ENCODE measurements at regions not wholly inside any gene's neighbourhood (a gene's known extent, or its start where the extent isn't known, plus 50 kb on each side); places are given as distances from the start of the nearest gene placed in this dataset.

DNA sequence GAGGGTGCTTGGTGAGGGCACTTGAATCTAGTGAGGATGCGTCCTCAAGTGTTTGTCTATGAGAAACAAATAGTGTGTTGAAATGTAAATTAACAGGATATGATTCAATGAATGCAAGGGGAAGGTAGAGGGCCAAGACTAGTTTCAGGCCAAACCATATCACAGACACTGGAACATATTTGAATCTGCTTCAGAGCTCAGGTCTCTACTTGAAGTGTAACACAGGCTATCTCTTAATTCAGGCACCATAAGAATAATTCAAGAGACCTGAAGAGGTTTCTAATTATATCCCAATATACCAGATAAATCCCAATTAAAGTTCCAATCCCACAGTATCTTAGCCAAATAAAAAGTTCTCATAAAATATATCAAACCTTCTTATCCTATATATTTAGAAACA is 146.5 kb upstream of the INTU start:
- TF ChIP-seq, protein P1, sequence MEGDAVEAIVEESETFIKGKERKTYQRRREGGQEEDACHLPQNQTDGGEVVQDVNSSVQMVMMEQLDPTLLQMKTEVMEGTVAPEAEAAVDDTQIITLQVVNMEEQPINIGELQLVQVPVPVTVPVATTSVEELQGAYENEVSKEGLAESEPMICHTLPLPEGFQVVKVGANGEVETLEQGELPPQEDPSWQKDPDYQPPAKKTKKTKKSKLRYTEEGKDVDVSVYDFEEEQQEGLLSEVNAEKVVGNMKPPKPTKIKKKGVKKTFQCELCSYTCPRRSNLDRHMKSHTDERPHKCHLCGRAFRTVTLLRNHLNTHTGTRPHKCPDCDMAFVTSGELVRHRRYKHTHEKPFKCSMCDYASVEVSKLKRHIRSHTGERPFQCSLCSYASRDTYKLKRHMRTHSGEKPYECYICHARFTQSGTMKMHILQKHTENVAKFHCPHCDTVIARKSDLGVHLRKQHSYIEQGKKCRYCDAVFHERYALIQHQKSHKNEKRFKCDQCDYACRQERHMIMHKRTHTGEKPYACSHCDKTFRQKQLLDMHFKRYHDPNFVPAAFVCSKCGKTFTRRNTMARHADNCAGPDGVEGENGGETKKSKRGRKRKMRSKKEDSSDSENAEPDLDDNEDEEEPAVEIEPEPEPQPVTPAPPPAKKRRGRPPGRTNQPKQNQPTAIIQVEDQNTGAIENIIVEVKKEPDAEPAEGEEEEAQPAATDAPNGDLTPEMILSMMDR (IDR thresholded peaks at IDR 0.05): no peak
- TF ChIP-seq SMAD3 (CRISPR knock-in tag; IDR thresholded peaks at IDR 0.05; ENCODE audit: borderline replicate concordance): no peak
- TF ChIP-seq, protein P2, sequence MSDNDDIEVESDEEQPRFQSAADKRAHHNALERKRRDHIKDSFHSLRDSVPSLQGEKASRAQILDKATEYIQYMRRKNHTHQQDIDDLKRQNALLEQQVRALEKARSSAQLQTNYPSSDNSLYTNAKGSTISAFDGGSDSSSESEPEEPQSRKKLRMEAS (CRISPR knock-in tag; IDR thresholded peaks at IDR 0.05): no peak
- TF ChIP-seq, protein P3, sequence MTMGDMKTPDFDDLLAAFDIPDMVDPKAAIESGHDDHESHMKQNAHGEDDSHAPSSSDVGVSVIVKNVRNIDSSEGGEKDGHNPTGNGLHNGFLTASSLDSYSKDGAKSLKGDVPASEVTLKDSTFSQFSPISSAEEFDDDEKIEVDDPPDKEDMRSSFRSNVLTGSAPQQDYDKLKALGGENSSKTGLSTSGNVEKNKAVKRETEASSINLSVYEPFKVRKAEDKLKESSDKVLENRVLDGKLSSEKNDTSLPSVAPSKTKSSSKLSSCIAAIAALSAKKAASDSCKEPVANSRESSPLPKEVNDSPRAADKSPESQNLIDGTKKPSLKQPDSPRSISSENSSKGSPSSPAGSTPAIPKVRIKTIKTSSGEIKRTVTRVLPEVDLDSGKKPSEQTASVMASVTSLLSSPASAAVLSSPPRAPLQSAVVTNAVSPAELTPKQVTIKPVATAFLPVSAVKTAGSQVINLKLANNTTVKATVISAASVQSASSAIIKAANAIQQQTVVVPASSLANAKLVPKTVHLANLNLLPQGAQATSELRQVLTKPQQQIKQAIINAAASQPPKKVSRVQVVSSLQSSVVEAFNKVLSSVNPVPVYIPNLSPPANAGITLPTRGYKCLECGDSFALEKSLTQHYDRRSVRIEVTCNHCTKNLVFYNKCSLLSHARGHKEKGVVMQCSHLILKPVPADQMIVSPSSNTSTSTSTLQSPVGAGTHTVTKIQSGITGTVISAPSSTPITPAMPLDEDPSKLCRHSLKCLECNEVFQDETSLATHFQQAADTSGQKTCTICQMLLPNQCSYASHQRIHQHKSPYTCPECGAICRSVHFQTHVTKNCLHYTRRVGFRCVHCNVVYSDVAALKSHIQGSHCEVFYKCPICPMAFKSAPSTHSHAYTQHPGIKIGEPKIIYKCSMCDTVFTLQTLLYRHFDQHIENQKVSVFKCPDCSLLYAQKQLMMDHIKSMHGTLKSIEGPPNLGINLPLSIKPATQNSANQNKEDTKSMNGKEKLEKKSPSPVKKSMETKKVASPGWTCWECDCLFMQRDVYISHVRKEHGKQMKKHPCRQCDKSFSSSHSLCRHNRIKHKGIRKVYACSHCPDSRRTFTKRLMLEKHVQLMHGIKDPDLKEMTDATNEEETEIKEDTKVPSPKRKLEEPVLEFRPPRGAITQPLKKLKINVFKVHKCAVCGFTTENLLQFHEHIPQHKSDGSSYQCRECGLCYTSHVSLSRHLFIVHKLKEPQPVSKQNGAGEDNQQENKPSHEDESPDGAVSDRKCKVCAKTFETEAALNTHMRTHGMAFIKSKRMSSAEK (CRISPR knock-in tag; IDR thresholded peaks at IDR 0.05; ENCODE audit: borderline replicate concordance): no peak
- TF ChIP-seq, protein P4, sequence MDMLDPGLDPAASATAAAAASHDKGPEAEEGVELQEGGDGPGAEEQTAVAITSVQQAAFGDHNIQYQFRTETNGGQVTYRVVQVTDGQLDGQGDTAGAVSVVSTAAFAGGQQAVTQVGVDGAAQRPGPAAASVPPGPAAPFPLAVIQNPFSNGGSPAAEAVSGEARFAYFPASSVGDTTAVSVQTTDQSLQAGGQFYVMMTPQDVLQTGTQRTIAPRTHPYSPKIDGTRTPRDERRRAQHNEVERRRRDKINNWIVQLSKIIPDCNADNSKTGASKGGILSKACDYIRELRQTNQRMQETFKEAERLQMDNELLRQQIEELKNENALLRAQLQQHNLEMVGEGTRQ (CRISPR knock-in tag; IDR thresholded peaks at IDR 0.05): no peak
- no peak for TF ChIP-seq NFYB (CRISPR knock-in tag; conservative IDR thresholded peaks at IDR 0.05; ENCODE audit: low read depth)
- TF ChIP-seq ZNF138 (CRISPR knock-in tag; conservative IDR thresholded peaks at IDR 0.05): no peak
- TF ChIP-seq, protein P5, sequence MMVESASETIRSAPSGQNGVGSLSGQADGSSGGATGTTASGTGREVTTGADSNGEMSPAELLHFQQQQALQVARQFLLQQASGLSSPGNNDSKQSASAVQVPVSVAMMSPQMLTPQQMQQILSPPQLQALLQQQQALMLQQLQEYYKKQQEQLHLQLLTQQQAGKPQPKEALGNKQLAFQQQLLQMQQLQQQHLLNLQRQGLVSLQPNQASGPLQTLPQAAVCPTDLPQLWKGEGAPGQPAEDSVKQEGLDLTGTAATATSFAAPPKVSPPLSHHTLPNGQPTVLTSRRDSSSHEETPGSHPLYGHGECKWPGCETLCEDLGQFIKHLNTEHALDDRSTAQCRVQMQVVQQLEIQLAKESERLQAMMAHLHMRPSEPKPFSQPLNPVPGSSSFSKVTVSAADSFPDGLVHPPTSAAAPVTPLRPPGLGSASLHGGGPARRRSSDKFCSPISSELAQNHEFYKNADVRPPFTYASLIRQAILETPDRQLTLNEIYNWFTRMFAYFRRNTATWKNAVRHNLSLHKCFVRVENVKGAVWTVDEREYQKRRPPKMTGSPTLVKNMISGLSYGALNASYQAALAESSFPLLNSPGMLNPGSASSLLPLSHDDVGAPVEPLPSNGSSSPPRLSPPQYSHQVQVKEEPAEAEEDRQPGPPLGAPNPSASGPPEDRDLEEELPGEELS (CRISPR knock-in tag; IDR thresholded peaks at IDR 0.05): no peak
